COR-L47 (cell line): ENCODE measurements at regions not wholly inside any gene's neighbourhood (a gene's known extent, or its start where the extent isn't known, plus 50 kb on each side); places are given as distances from the start of the nearest gene placed in this dataset.

Experiments
- DNase-seq: peaks from one replicate; lab custom pipeline; 2025; lab: John Stamatoyannopoulos, UW

- no peak for DNase-seq
These were observed 141.1 kb upstream of the ZXDA start for GRCh38 chrX:58051346-58051745.

DNA sequence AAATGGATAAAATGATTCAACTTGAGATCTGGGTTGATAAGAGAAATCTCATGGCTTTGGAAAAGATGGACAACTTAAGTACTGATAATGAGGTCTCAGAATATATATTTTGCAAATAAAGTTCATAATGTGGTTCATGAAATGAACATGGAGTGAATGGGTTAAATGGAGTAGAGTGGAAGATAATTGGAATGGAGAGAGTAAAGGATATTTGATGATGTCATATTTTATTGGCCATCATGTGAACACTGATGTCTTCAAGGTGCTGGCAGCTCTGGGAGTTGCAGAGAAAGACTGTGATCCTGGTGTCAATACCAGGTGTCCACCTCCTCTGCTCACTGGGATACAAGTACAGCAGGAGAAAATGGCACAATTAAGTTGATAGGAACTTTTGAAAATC, 133.9 kb upstream of the ZXDA start:
- DNase-seq = no peak

DNA sequence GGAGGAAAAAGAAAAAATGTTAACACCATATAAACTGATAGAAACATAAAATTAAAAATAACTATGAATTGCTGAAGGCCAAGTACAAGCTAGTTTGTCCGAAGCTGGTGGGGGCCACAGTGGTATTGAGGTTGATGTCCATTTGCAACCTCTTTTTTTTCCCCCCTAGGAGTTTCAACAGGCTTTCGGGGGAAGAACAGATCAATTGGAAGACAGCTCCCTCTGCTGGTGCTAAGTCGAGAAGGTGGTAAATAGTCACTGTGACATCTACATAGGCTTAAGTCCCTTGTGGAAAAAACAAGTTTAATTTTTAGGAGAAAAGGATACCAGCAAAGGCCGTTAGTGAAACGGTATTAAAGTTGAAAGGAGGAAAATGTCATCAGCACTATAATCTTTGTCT, 115.7 kb upstream of the ZXDA start:
- DNase-seq = peak; percentile 1

DNA sequence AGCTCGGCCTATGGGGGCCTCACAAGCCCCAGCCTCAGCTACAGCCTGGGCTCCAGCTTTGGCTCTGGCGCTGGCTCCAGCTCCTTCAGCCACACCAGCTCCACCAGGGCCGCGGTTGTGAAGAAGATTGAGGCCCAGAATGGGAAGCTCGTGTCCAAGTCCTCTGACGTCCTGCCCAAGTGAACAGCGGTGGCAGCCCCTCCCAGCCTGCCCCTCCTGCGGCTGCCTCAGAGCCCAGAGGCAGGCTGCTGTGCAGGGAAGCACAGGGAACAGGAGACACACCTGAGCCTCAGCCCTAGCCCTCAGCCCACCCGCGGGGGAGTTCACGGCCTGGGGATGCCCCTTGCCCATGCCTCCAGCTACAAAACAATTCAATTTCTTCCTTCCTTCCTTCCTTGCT, 75.7 kb upstream of the ZXDA start:
- no peak for DNase-seq

DNA sequence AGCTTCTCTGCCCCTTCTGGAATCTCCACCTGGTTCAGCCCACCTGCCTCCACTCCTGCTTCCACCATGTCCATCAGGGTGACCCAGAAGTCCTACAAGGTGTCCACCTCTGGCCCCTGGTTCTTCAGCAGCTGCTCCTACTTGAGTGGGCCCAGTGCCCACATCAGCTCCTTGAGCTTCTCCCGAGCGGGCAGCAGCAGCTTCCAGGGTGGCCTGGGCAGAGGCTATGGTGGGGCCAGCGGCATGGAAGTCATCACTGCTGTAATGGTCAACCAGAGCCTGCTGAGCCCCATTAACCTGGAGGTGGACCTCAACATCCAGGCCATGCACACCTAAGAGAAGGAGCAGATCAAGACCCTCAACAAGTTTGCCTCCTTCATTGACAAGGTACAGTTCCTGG, 74.4 kb upstream of the ZXDA start:
- DNase-seq = no peak

DNA sequence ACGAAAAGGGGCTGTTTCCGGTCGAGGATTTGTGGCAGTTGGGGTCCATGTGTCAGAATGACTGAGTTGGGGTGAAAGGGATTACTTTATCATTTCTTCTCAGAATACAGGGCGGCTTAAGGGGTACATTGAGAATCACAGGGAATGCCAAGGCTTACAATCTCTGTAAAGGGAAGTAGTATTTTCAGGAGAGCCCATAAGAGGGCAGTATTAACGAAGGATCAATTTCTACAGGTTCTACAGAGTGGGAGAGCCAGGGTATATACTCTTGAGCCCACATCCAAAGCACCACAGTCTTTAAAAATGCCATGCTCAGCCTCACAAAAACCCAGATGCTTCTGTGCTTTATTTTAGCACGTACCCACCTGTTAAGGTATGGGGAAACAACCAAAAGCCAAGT, 67.7 kb upstream of the ZXDA start:
- no peak for DNase-seq

DNA sequence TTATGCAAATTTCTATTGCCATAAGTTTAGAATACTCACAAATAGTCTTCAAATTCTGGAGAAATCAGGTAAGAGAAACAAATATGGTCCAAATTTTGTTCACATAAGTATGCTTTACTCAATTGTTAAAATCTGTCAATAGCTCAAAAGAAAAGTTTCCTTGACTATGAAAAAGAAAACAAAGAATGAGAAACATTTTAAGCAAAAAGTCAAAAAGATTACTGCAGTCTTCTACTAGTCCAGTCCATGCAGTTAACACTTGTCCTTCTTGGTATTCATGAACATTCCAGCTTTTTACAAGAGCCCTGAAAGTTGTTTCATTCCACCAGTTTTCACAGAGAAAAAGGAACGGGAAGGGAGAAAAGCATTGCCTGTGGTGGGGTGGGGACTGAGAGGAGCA, 54.7 kb upstream of the ZXDA start:
- DNase-seq = no peak
